ENCODE measurements at regions not wholly inside any gene's neighbourhood (a gene's known extent, or its start where the extent isn't known, plus 50 kb on each side); places are given as distances from the start of the nearest gene placed in this dataset.

- DNase-seq: no peak
- TF ChIP-seq CTCF (conservative IDR thresholded peaks at IDR 0.05): no peak
- Mint-ChIP-seq H3K4me1 (peaks cover 26% of the 10 kb centered on the region), H3K27me3 (ENCODE audit: insufficient read depth) (peaks cover 4% of the 10 kb centered on the region), H3K9me3 (peaks cover 42% of the 10 kb centered on the region), H3K36me3 (ENCODE audit: low read depth) (peaks cover 4% of the 10 kb centered on the region), H3K27ac (no peak overlapping the region), H3K4me3 (no peak overlapping the region)
- H3K36me3 ChIP-seq (ENCODE audit: control insufficient read depth, insufficient read depth, low read length): no peaks in the 10 kb centered on the region
- 82 to 92% methylated on average over 2 to 3 of the region's 3 CpGs for WGBS, 2 experiments (ENCODE audit: insufficient coverage in 1 of 2, insufficient read length in 1 of 2)
- H3K27me3 ChIP-seq (ENCODE audit: control insufficient read depth, insufficient read depth, low read length, poor library complexity, severe bottlenecking): no peaks in the 10 kb centered on the region
- no peak overlapping the region for H3K9ac ChIP-seq (ENCODE audit: extremely low read depth, low read length, poor library complexity, severe bottlenecking)
- peaks cover 43% of the 10 kb centered on the region for H3K9me3 ChIP-seq (ENCODE audit: control insufficient read depth, low read length)
- H3K4me3 ChIP-seq (ENCODE audit: low read length): peak overlapping the region; percentile 8
- H3K27ac ChIP-seq (ENCODE audit: low read depth, low read length): no peak overlapping the region
- H3K4me1 ChIP-seq (ENCODE audit: control insufficient read depth, insufficient read depth, low read length): no peaks in the 10 kb centered on the region
These were observed 166.1 kb downstream of the MARCHF11 start for GRCh38 chr5:16013334-16014065.

- Histone ChIP-seq H3K27me3 (ENCODE audit: control insufficient read depth, insufficient read depth, low read length, poor library complexity, severe bottlenecking) (no peaks in the 10 kb centered on the region), H3K4me3 (ENCODE audit: low read length) (no peak overlapping the region), H3K4me1 (ENCODE audit: control insufficient read depth, insufficient read depth, low read length) (no peaks in the 10 kb centered on the region), H3K9me3 (ENCODE audit: control insufficient read depth, low read length) (peaks cover 33% of the 10 kb centered on the region), H3K27ac (ENCODE audit: low read depth, low read length) (no peak overlapping the region), H3K9ac (ENCODE audit: extremely low read depth, low read length, poor library complexity, severe bottlenecking) (no peak overlapping the region), H3K36me3 (ENCODE audit: control insufficient read depth, insufficient read depth, low read length) (no peaks in the 10 kb centered on the region)
- H3K27ac Mint-ChIP-seq: no peak overlapping the region
- H3K36me3 Mint-ChIP-seq (ENCODE audit: low read depth): peaks cover 4% of the 10 kb centered on the region
- H3K4me1 Mint-ChIP-seq: peaks cover 11% of the 10 kb centered on the region
- no peak for TF ChIP-seq CTCF (conservative IDR thresholded peaks at IDR 0.05)
- no peak overlapping the region for H3K4me3 Mint-ChIP-seq
- H3K27me3 Mint-ChIP-seq (ENCODE audit: insufficient read depth): peaks cover 5% of the 10 kb centered on the region
- peaks cover 31% of the 10 kb centered on the region for H3K9me3 Mint-ChIP-seq
- DNase-seq: no peak
These were observed 170.3 kb downstream of the MARCHF11 start for GRCh38 chr5:16009256-16009655.

- no peak overlapping the region for H3K27ac Mint-ChIP-seq
- 90 to 100% methylated on average over 1 to 2 of the region's 2 CpGs for WGBS, 2 experiments (ENCODE audit: insufficient coverage in 1 of 2, insufficient read length in 1 of 2)
- H3K36me3 ChIP-seq (ENCODE audit: control insufficient read depth, insufficient read depth, low read length): no peaks in the 10 kb centered on the region
- no peak overlapping the region for H3K27ac ChIP-seq (ENCODE audit: low read depth, low read length)
- no peaks in the 10 kb centered on the region for H3K27me3 ChIP-seq (ENCODE audit: control insufficient read depth, insufficient read depth, low read length, poor library complexity, severe bottlenecking)
- H3K27me3 Mint-ChIP-seq (ENCODE audit: insufficient read depth): peaks cover 5% of the 10 kb centered on the region
- H3K4me1 ChIP-seq (ENCODE audit: control insufficient read depth, insufficient read depth, low read length): no peaks in the 10 kb centered on the region
- H3K9me3 Mint-ChIP-seq: peaks cover 35% of the 10 kb centered on the region
- H3K4me1 Mint-ChIP-seq: peaks cover 2% of the 10 kb centered on the region
- DNase-seq: no peak
- no peak overlapping the region for H3K4me3 ChIP-seq (ENCODE audit: low read length)
- H3K36me3 Mint-ChIP-seq (ENCODE audit: low read depth): peaks cover 4% of the 10 kb centered on the region
- TF ChIP-seq CTCF (conservative IDR thresholded peaks at IDR 0.05): no peak
- H3K9ac ChIP-seq (ENCODE audit: extremely low read depth, low read length, poor library complexity, severe bottlenecking): no peak overlapping the region
- peaks cover 35% of the 10 kb centered on the region for H3K9me3 ChIP-seq (ENCODE audit: control insufficient read depth, low read length)
- no peak overlapping the region for H3K4me3 Mint-ChIP-seq
These were observed 171.7 kb downstream of the MARCHF11 start for GRCh38 chr5:16007750-16008415.
